Pancreas (tissue), 10 donors: ENCODE measurements at regions not wholly inside any gene's neighbourhood (a gene's known extent, or its start where the extent isn't known, plus 50 kb on each side); places are given as distances from the start of the nearest gene placed in this dataset.

Source experiments
- ATAC-seq, 4 donors: fragments of 200-7000 bp; cut with Tn5 transposase; one replicate each; pipeline versions ENCODE4 v1.8.0 to v1.9.1; 2020; ENCODE audit warnings: mild to moderate bottlenecking in 4 of 4, moderate library complexity in 4 of 4
- DNase-seq, 6 donors: peaks; one replicate each; pipeline ENCODE4 v3.0.0-alpha.2; 2020
- FAIRE-seq: peaks from 2 replicates; lab custom pipeline; 2012; peaks lifted over from hg19 to GRCh38; lab: Jason Lieb, UNC
- H3K27ac ChIP-seq, 4 donors: fragments of 200-600 bp; sonication (generic); 1 replicate in 3 of 4; 2 replicates in 1 of 4; pipeline versions ENCODE4 v1.5.0 to v1.8.0; 2020
- H3K27me3 ChIP-seq, 4 donors: fragments of 200-600 bp; one replicate each; pipeline ENCODE4 v1.8.0; 2021
- H3K36me3 ChIP-seq, 3 donors: fragments of 200-600 bp; sonication (generic) in 1 of 3; one replicate each; pipeline versions ENCODE4 v1.5.0 to v1.8.0; 2020 to 2021
- H3K4me1 ChIP-seq, 3 donors: fragments of 200-600 bp; one replicate each; pipeline ENCODE4 v1.8.0; 2021
- H3K4me3 ChIP-seq, 4 donors: fragments of 200-600 bp; sonication (generic) in 2 of 4; one replicate each; pipeline versions ENCODE4 v1.5.0 to v1.8.0; 2020 to 2021
- H3K9me3 ChIP-seq, 4 donors: fragments of 200-600 bp; one replicate each; pipeline ENCODE4 v1.8.0; 2021
- CTCF ChIP-seq, 4 donors: fragments of 200-600 bp; sonication (generic) in 3 of 4; IDR thresholded peaks; one replicate each; pipeline versions ENCODE4 v1.5.0 to v1.8.0; 2021; ENCODE audit warnings: antibody characterized with exemption in 4 of 4
- WGBS, 2 donors: extraction: QIAGEN DNeasy Blood & Tissue Kit; methylation state at CpG; one replicate each; pipeline ENCODE4 v1.1.7; 2013; 5-methylcytosine and 5-hydroxymethylcytosine counted together
- intact Hi-C, 3 donors: fragments of 100-400 bp; cut with DNase I; formaldehyde crosslinking; loops; one replicate each; pipeline versions ENCODE4 v1.11.1 to v1.14.2; 2022
- donor health status: healthy with polysubstance abuse.
- donor health status: DM: no; HTN: no; CAD: no; lungs with moderate emphysema.
- donor health status: DM: no; HTN: no; CAD: no.
- donor health status: control.
- donor health status: control.
- donor health status: Bipolar disorder and iron deficiency.
- donor health status: DM: yes; HTN: yes; CAD: no.
- donor health status: DM: no; HTN: no; CAD: no.
- donor health status: DM: no; HTN: no; CAD: no.
- donor health status: DM: yes; HTN: yes; CAD: no.

GRCh38 chrX:75986976-75987375, 185.9 kb upstream of the PBDC1 start:
- no peak overlapping the region for H3K4me3 ChIP-seq
- no peaks in the 10 kb centered on the region for H3K9me3 ChIP-seq
- peaks cover 0 to 3% (median 0%) of the 10 kb centered on the region in 4 donors for H3K27me3 ChIP-seq
- ATAC-seq (no peak), FAIRE-seq (no peak), DNase-seq (no peak)
- intact Hi-C loops: no loop called here
- no peaks in the 10 kb centered on the region for H3K36me3 ChIP-seq
- H3K4me1 ChIP-seq: no peaks in the 10 kb centered on the region
- no peak for TF ChIP-seq CTCF (IDR thresholded peaks at IDR 0.05)
- no peak overlapping the region for H3K27ac ChIP-seq
- 20 to 29% methylated on average over 2 of the region's 2 CpGs for WGBS, 2 donors

- intact Hi-C loops: no loop called here
- H3K4me1 ChIP-seq: no peaks in the 10 kb centered on the region
- no peak overlapping the region for H3K27ac ChIP-seq
- peaks cover 0 to 3% (median 0%) of the 10 kb centered on the region in 4 donors for H3K27me3 ChIP-seq
- FAIRE-seq: no peak
- no peak for DNase-seq
- H3K9me3 ChIP-seq: no peaks in the 10 kb centered on the region
- ATAC-seq: no peak
- TF ChIP-seq CTCF (IDR thresholded peaks at IDR 0.05): no peak
- no peaks in the 10 kb centered on the region for H3K36me3 ChIP-seq
- no peak overlapping the region for H3K4me3 ChIP-seq
- WGBS, 2 donors: 57 to 75% methylated on average over 3 of the region's 3 CpGs
These were observed 182.9 kb upstream of the PBDC1 start for GRCh38 chrX:75989806-75990590.

- no peaks in the 10 kb centered on the region for H3K36me3 ChIP-seq
- no peak overlapping the region for H3K27ac ChIP-seq
- ATAC-seq (no peak), DNase-seq (peak in 1 of 6 donors; percentile 18), FAIRE-seq (no peak)
- TF ChIP-seq CTCF (IDR thresholded peaks at IDR 0.05): no peak
- no peaks in the 10 kb centered on the region for H3K4me1 ChIP-seq
- 31 to 35% methylated on average over 3 of the region's 3 CpGs for WGBS, 2 donors
- H3K4me3 ChIP-seq: no peak overlapping the region
- intact Hi-C loops: no loop called here
- H3K27me3 ChIP-seq: peaks cover 0 to 8% (median 0%) of the 10 kb centered on the region in 4 donors
- no peaks in the 10 kb centered on the region for H3K9me3 ChIP-seq
These were observed 175.2 kb upstream of the PBDC1 start for GRCh38 chrX:75997692-75998091.

GRCh38 chrX:76014321-76014720, 158.5 kb upstream of the PBDC1 start:
- intact Hi-C loops: no loop called here
- TF ChIP-seq CTCF (IDR thresholded peaks at IDR 0.05): no peak
- Histone ChIP-seq H3K9me3 (no peaks in the 10 kb centered on the region), H3K4me3 (no peak overlapping the region), H3K36me3 (no peaks in the 10 kb centered on the region), H3K4me1 (no peaks in the 10 kb centered on the region), H3K27me3 (peaks cover 0 to 2% (median 0%) of the 10 kb centered on the region in 4 donors), H3K27ac (no peak overlapping the region)
- DNase-seq: no peak
- no peak for FAIRE-seq
- ATAC-seq: no peak
- 50 to 61% methylated on average over 3 of the region's 3 CpGs for WGBS, 2 donors

- Histone ChIP-seq H3K4me1 (no peaks in the 10 kb centered on the region), H3K9me3 (no peaks in the 10 kb centered on the region), H3K27me3 (no peaks in the 10 kb centered on the region), H3K27ac (no peak overlapping the region), H3K4me3 (no peak overlapping the region), H3K36me3 (no peaks in the 10 kb centered on the region)
- DNase-seq: no peak
- intact Hi-C loops: no loop called here
- 79 to 83% methylated on average over 7 of the region's 7 CpGs for WGBS, 2 donors
- ATAC-seq: no peak
- TF ChIP-seq CTCF (IDR thresholded peaks at IDR 0.05): no peak
- no peak for FAIRE-seq
These were observed 146.6 kb upstream of the PBDC1 start for GRCh38 chrX:76026292-76026691.
